GM19468 (cell line): ENCODE measurements at regions not wholly inside any gene's neighbourhood (a gene's known extent, or its start where the extent isn't known, plus 50 kb on each side); places are given as distances from the start of the nearest gene placed in this dataset.
A peak's percentile ranks its signal among the peaks of the same experiment; 100 is the strongest.

Experiments
- ATAC-seq: cut with Tn5 transposase; IDR thresholded peaks from one replicate; pipeline ENCODE4 v1.9.1; 2021; ENCODE audit warnings: mild to moderate bottlenecking, moderate library complexity, moderate number of reproducible peaks; ENCODE audit not compliant: unreplicated experiment; ENCODE audit errors: extremely low read depth

- ATAC-seq, result no peak
Observed at GRCh38 chr18:11553098-11553940, 56.1 kb upstream of the SLC35G4 start.

GRCh38 chr18:11548916-11549551 lies 60.4 kb upstream of the SLC35G4 start:
- ATAC-seq, result no peak

GRCh38 chr18:11548396-11548795 lies 61.0 kb upstream of the SLC35G4 start:
- ATAC-seq, result no peak

- ATAC-seq, result no peak
Observed at GRCh38 chr18:11544060-11544633, 65.2 kb upstream of the SLC35G4 start.

- ATAC-seq, result no peak
Observed at GRCh38 chr18:11541179-11541578, 68.2 kb upstream of the SLC35G4 start.

GRCh38 chr18:11533942-11534496 lies 75.4 kb upstream of the SLC35G4 start:
- ATAC-seq, result no peak

- ATAC-seq, result no peak
Observed at GRCh38 chr18:11533513-11533890, 75.9 kb upstream of the SLC35G4 start.

- no peak for ATAC-seq
Observed at GRCh38 chr18:11532758-11533512, 76.5 kb upstream of the SLC35G4 start.

GRCh38 chr18:11529081-11529480 lies 80.3 kb upstream of the SLC35G4 start:
- ATAC-seq, result no peak

- no peak for ATAC-seq
Observed at GRCh38 chr18:11526675-11527074, 82.7 kb upstream of the SLC35G4 start.

- no peak for ATAC-seq
Observed at GRCh38 chr18:11523804-11524203, 85.6 kb upstream of the SLC35G4 start.

GRCh38 chr18:11522992-11523391 lies 86.4 kb upstream of the SLC35G4 start:
- no peak for ATAC-seq

GRCh38 chr18:11521853-11522252 lies 87.5 kb upstream of the SLC35G4 start:
- ATAC-seq, result no peak

- ATAC-seq, result no peak
Observed at GRCh38 chr18:11520536-11520935, 88.9 kb upstream of the SLC35G4 start.

- peak; percentile 64 for ATAC-seq
Observed at GRCh38 chr18:11518788-11519685, 90.4 kb upstream of the SLC35G4 start.

- no peak for ATAC-seq
Observed at GRCh38 chr18:11517704-11518103, 91.7 kb upstream of the SLC35G4 start.

- ATAC-seq, result no peak
Observed at GRCh38 chr18:11516751-11517503, 92.5 kb upstream of the SLC35G4 start.

- ATAC-seq, result no peak
Observed at GRCh38 chr18:11514267-11514666, 95.1 kb upstream of the SLC35G4 start.
